Neural cell (in vitro differentiated cells): ENCODE measurements at regions not wholly inside any gene's neighbourhood (a gene's known extent, or its start where the extent isn't known, plus 50 kb on each side); places are given as distances from the start of the nearest gene placed in this dataset.
"Not testable (repeated sequence)": the region's sequence is repeated elsewhere in the genome, so short reads cannot be mapped to it uniquely, and the experiment has no call there.

Source experiments
- H2AFZ ChIP-seq: fragments of 200-600, 300-800 bp; sonication (generic), shearing (Covaris generic); 2 replicates; pipeline ENCODE4 v1.6.0; 2014; ENCODE audit warnings: low read depth, mild to moderate bottlenecking, antibody characterized with exemption, low read length, moderate library complexity
- H3F3A ChIP-seq: fragments of 200-600 bp; shearing (Covaris generic); 2 replicates; pipeline ENCODE4 v1.6.1; 2016; ENCODE audit warnings: mild to moderate bottlenecking, moderate library complexity, mixed read lengths, antibody characterized with exemption, low read length; ENCODE audit not compliant: insufficient read depth, poor library complexity, severe bottlenecking
- H3K27ac ChIP-seq: fragments of 200-600, 300-800 bp; sonication (generic), shearing (Covaris generic); 2 replicates; pipeline ENCODE4 v1.5.1; 2014; ENCODE audit warnings: mild to moderate bottlenecking, low read length, moderate library complexity
- H3K27me3 ChIP-seq: fragments of 300-800, 200-600 bp; sonication (generic), shearing (Covaris generic); 2 replicates; pipeline ENCODE4 v1.6.0; 2014; ENCODE audit warnings: mild to moderate bottlenecking, low read depth, low read length, moderate library complexity; ENCODE audit not compliant: insufficient read depth
- H3K36me3 ChIP-seq: fragments of 300-800, 200-600 bp; sonication (generic), shearing (Covaris generic); 2 replicates; pipeline ENCODE4 v1.5.1; 2014; ENCODE audit warnings: mild to moderate bottlenecking, antibody characterized with exemption, low read length, moderate library complexity; ENCODE audit not compliant: insufficient read depth
- H3K4me2 ChIP-seq: fragments of 300-800, 200-600 bp; sonication (generic), shearing (Covaris generic); 2 replicates; pipeline ENCODE4 v1.6.0; 2014; ENCODE audit warnings: mild to moderate bottlenecking, low read length
- H3K4me3 ChIP-seq: fragments of 300-800, 200-600 bp; sonication (generic), shearing (Covaris generic); 2 replicates; pipeline ENCODE4 v1.5.1; 2014; ENCODE audit warnings: mild to moderate bottlenecking, low read length, moderate library complexity
- H3K79me2 ChIP-seq: fragments of 200-600 bp; shearing (Covaris generic); replicated peaks from 2 replicates; pipeline ENCODE4 v1.6.0; 2014; ENCODE audit warnings: mild to moderate bottlenecking, low read length, moderate library complexity; ENCODE audit not compliant: insufficient read depth
- H3K9ac ChIP-seq: fragments of 300-800, 200-600 bp; sonication (generic), shearing (Covaris generic); 2 replicates; pipeline ENCODE4 v1.6.1; 2016; ENCODE audit warnings: mild to moderate bottlenecking, low read length, mixed read lengths
- H3K9me2 ChIP-seq: fragments of 200-600 bp; shearing (Covaris generic); 2 replicates; pipeline ENCODE4 v1.6.1; 2016; ENCODE audit warnings: mild to moderate bottlenecking, low read length, mixed read lengths; ENCODE audit not compliant: insufficient read depth
- H3K9me3 ChIP-seq: fragments of 200-600, 300-800 bp; sonication (generic), shearing (Covaris generic); 2 replicates; pipeline ENCODE4 v1.6.1; 2016; ENCODE audit warnings: mild to moderate bottlenecking, mixed run types, low read length, moderate library complexity, mixed read lengths
- H4K20me1 ChIP-seq: fragments of 200-600 bp; shearing (Covaris generic); 2 replicates; pipeline ENCODE4 v1.6.1; 2016; ENCODE audit warnings: mild to moderate bottlenecking, mixed run types; ENCODE audit not compliant: insufficient read depth
- CTCF ChIP-seq: fragments of 450-650 bp; IDR thresholded peaks from 2 replicates; pipeline ENCODE4 v1.5.1; 2014; ENCODE audit warnings: antibody characterized with exemption, mild to moderate bottlenecking, moderate library complexity; ENCODE audit not compliant: poor library complexity, severe bottlenecking
- EP300 ChIP-seq: fragments of 450-650 bp; conservative IDR thresholded peaks from 2 replicates; pipeline ENCODE4 v1.6.1; 2014; ENCODE audit warnings: antibody characterized with exemption, mild to moderate bottlenecking, moderate library complexity; ENCODE audit not compliant: poor library complexity, severe bottlenecking
- EZH2 ChIP-seq: fragments of 200-600, 300-800 bp; shearing (Covaris generic), sonication (generic); IDR thresholded peaks from 2 replicates; pipeline ENCODE4 v1.6.1; 2014; ENCODE audit warnings: antibody characterized with exemption, low read length, borderline replicate concordance, mild to moderate bottlenecking; ENCODE audit not compliant: insufficient read depth, poor library complexity, severe bottlenecking
- MXI1 ChIP-seq: fragments of 450-650 bp; conservative IDR thresholded peaks from 2 replicates; pipeline ENCODE4 v1.6.1; 2014; ENCODE audit warnings: antibody characterized with exemption, mild to moderate bottlenecking; ENCODE audit not compliant: poor library complexity, severe bottlenecking
- POLR2AphosphoS5 ChIP-seq: IDR thresholded peaks from 2 replicates; pipeline ENCODE4 v1.6.1; 2012
- RAD21 ChIP-seq: fragments of 450-650 bp; conservative IDR thresholded peaks from 2 replicates; pipeline ENCODE4 v1.6.1; 2014; ENCODE audit warnings: antibody characterized with exemption, mild to moderate bottlenecking, moderate library complexity
- SMC3 ChIP-seq: fragments of 450-650 bp; conservative IDR thresholded peaks from 2 replicates; pipeline ENCODE4 v1.6.1; 2014; ENCODE audit warnings: antibody characterized with exemption, mild to moderate bottlenecking, moderate library complexity; ENCODE audit not compliant: poor library complexity
- TAF1 ChIP-seq: IDR thresholded peaks from 2 replicates; pipeline ENCODE4 v1.6.1; 2012; ENCODE audit warnings: low read depth
- TF ChIP-seq, protein P1 (sequence below): IDR thresholded peaks from 2 replicates; pipeline ENCODE4 v1.6.1; 2012; ENCODE audit warnings: borderline replicate concordance

GRCh38 chr14:100430571-100430970, 107.4 kb downstream of the SLC25A47 start:
- no peaks in the 10 kb centered on the region for H3F3A ChIP-seq
- no peaks in the 10 kb centered on the region for H3K9me3 ChIP-seq
- no peaks in the 10 kb centered on the region for H3K9me2 ChIP-seq
- H3K9ac ChIP-seq, result no peak overlapping the region
- H3K4me3 ChIP-seq, result no peak overlapping the region
- H3K36me3 ChIP-seq, result no peaks in the 10 kb centered on the region
- H3K79me2 ChIP-seq, result no peaks in the 10 kb centered on the region
- no peak overlapping the region for H2AFZ ChIP-seq
- H3K27ac ChIP-seq, result no peak overlapping the region
- TF ChIP-seq, protein P1, sequence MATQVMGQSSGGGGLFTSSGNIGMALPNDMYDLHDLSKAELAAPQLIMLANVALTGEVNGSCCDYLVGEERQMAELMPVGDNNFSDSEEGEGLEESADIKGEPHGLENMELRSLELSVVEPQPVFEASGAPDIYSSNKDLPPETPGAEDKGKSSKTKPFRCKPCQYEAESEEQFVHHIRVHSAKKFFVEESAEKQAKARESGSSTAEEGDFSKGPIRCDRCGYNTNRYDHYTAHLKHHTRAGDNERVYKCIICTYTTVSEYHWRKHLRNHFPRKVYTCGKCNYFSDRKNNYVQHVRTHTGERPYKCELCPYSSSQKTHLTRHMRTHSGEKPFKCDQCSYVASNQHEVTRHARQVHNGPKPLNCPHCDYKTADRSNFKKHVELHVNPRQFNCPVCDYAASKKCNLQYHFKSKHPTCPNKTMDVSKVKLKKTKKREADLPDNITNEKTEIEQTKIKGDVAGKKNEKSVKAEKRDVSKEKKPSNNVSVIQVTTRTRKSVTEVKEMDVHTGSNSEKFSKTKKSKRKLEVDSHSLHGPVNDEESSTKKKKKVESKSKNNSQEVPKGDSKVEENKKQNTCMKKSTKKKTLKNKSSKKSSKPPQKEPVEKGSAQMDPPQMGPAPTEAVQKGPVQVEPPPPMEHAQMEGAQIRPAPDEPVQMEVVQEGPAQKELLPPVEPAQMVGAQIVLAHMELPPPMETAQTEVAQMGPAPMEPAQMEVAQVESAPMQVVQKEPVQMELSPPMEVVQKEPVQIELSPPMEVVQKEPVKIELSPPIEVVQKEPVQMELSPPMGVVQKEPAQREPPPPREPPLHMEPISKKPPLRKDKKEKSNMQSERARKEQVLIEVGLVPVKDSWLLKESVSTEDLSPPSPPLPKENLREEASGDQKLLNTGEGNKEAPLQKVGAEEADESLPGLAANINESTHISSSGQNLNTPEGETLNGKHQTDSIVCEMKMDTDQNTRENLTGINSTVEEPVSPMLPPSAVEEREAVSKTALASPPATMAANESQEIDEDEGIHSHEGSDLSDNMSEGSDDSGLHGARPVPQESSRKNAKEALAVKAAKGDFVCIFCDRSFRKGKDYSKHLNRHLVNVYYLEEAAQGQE, result no peak
- no peak for TF ChIP-seq RAD21
- no peak for TF ChIP-seq SMC3
- no peak for TF ChIP-seq POLR2AphosphoS5
- TF ChIP-seq EP300, result no peak
- no peak for TF ChIP-seq EZH2
- TF ChIP-seq TAF1, result no peak
- no peak for TF ChIP-seq MXI1
- TF ChIP-seq CTCF, result no peak
- H3K27me3 ChIP-seq, result no peaks in the 10 kb centered on the region
- H3K4me2 ChIP-seq, result no peak overlapping the region
- no peaks in the 10 kb centered on the region for H4K20me1 ChIP-seq

DNA sequence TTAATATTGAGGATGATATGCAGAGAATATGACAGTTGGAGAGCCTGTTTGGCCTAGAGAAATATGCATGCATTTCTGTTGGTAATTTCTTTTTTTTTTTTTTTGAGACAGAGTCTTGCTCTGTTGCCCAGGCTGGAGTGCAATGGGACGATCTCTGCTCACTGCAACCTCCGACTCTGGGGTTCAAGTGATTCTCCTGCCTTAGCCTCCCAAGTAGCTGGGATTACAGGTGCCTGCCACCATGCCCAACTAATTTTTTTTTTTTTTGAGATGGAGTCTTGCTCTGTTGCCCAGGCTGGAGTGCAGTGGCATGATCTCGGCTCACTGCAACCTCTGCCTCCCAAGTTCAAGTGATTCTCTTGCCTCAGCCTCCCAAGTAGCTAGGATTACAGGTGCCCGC, 108.3 kb downstream of the SLC25A47 start:
- H3K27me3 ChIP-seq, H3K9me2 ChIP-seq, H3F3A ChIP-seq, H3K27ac ChIP-seq, H3K9me3 ChIP-seq, H3K79me2 ChIP-seq, H3K4me2 ChIP-seq, H2AFZ ChIP-seq, H3K9ac ChIP-seq, H3K4me3 ChIP-seq, H4K20me1 ChIP-seq, H3K36me3 ChIP-seq: not testable (repeated sequence)
